Left colon (tissue), 2 donors: ENCODE measurements at regions not wholly inside any gene's neighbourhood (a gene's known extent, or its start where the extent isn't known, plus 50 kb on each side); places are given as distances from the start of the nearest gene placed in this dataset.
"Not testable (repeated sequence)": the region's sequence is repeated elsewhere in the genome, so short reads cannot be mapped to it uniquely, and the experiment has no call there.

Experiments
- ATAC-seq: fragments of 200-7000 bp; cut with Tn5 transposase; one replicate; pipeline ENCODE4 v1.9.1; 2020; ENCODE audit warnings: mild to moderate bottlenecking, moderate library complexity
- DNase-seq, 2 donors: peaks; one replicate each; pipeline ENCODE4 v3.0.0-alpha.2; 2020
- intact Hi-C, 2 donors: fragments of 100-400 bp; cut with DNase I in 1 of 2; cut with micrococcal nuclease in 1 of 2; formaldehyde crosslinking; loops; one replicate each; pipeline versions ENCODE4 v1.11.2 to v1.14.0; 2022; cut with DNase I, micrococcal nuclease
- donor health status: DM: no; HTN: no; CAD: no.
- donor health status: DM: yes; HTN: yes; CAD: no.

- DNase-seq (no peak), ATAC-seq (no peak)
- intact Hi-C loops = no loop called here
These were observed 660.5 kb upstream of the PCDH10 start for GRCh38 chr4:132488555-132488954.

GRCh38 chr4:132493476-132493875, 655.6 kb upstream of the PCDH10 start:
- ATAC-seq = no peak
- intact Hi-C loops = no loop called here
- DNase-seq = no peak

GRCh38 chr4:132495267-132495812, 653.8 kb upstream of the PCDH10 start:
- ATAC-seq, intact Hi-C loops, DNase-seq: not testable (repeated sequence)

GRCh38 chr4:132498215-132498614, 650.9 kb upstream of the PCDH10 start:
- DNase-seq (no peak), ATAC-seq (no peak)
- intact Hi-C loops = no loop called here

- intact Hi-C loops = no loop called here
- DNase-seq (no peak), ATAC-seq (no peak)
These were observed 647.0 kb upstream of the PCDH10 start for GRCh38 chr4:132502096-132502552.

- no peak for DNase-seq
- ATAC-seq = no peak
- intact Hi-C loops = no loop called here
These were observed 644.7 kb upstream of the PCDH10 start for GRCh38 chr4:132504438-132504837.

- ATAC-seq (no peak), DNase-seq (no peak)
- intact Hi-C loops = no loop called here
These were observed 642.5 kb upstream of the PCDH10 start for GRCh38 chr4:132506568-132506967.

GRCh38 chr4:132513491-132513890, 635.6 kb upstream of the PCDH10 start:
- no peak for ATAC-seq
- intact Hi-C loops = no loop called here
- DNase-seq = no peak

GRCh38 chr4:132526652-132527051, 622.4 kb upstream of the PCDH10 start:
- intact Hi-C loops = no loop called here
- no peak for ATAC-seq
- no peak for DNase-seq

GRCh38 chr4:132527817-132528216, 621.3 kb upstream of the PCDH10 start:
- intact Hi-C loops = no loop called here
- ATAC-seq (no peak), DNase-seq (no peak)

- DNase-seq (no peak), ATAC-seq (no peak)
- intact Hi-C loops = no loop called here
These were observed 618.2 kb upstream of the PCDH10 start for GRCh38 chr4:132530861-132531260.

- DNase-seq = no peak
- ATAC-seq = no peak
- intact Hi-C loops = no loop called here
These were observed 608.8 kb upstream of the PCDH10 start for GRCh38 chr4:132540268-132540667.

GRCh38 chr4:132540797-132541196, 608.3 kb upstream of the PCDH10 start:
- intact Hi-C loops = no loop called here
- DNase-seq = no peak
- ATAC-seq = no peak

GRCh38 chr4:132542228-132542627, 606.9 kb upstream of the PCDH10 start:
- intact Hi-C loops = no loop called here
- no peak for ATAC-seq
- DNase-seq = no peak

- intact Hi-C loops = no loop called here
- no peak for DNase-seq
- ATAC-seq = no peak
These were observed 600.6 kb upstream of the PCDH10 start for GRCh38 chr4:132548463-132548862.

GRCh38 chr4:132556316-132556715, 592.8 kb upstream of the PCDH10 start:
- intact Hi-C loops = no loop called here
- DNase-seq (no peak), ATAC-seq (no peak)

GRCh38 chr4:132557660-132558059, 591.4 kb upstream of the PCDH10 start:
- intact Hi-C loops = no loop called here
- no peak for DNase-seq
- ATAC-seq = no peak

- intact Hi-C loops = no loop called here
- no peak for ATAC-seq
- no peak for DNase-seq
These were observed 584.2 kb upstream of the PCDH10 start for GRCh38 chr4:132564920-132565319.

- ATAC-seq (no peak), DNase-seq (no peak)
- intact Hi-C loops = no loop called here
These were observed 583.6 kb upstream of the PCDH10 start for GRCh38 chr4:132565542-132565941.

- DNase-seq (no peak), ATAC-seq (no peak)
- intact Hi-C loops = no loop called here
These were observed 576.9 kb upstream of the PCDH10 start for GRCh38 chr4:132572210-132572609.

GRCh38 chr4:132587626-132588025, 561.5 kb upstream of the PCDH10 start:
- intact Hi-C loops = no loop called here
- DNase-seq = no peak
- no peak for ATAC-seq

GRCh38 chr4:132592340-132592739, 556.8 kb upstream of the PCDH10 start:
- ATAC-seq (no peak), DNase-seq (no peak)
- intact Hi-C loops = no loop called here
